HG02642 (cell line): ENCODE measurements at regions not wholly inside any gene's neighbourhood (a gene's known extent, or its start where the extent isn't known, plus 50 kb on each side); places are given as distances from the start of the nearest gene placed in this dataset.
A peak's percentile ranks its signal among the peaks of the same experiment; 100 is the strongest.
"Not testable (repeated sequence)": the region's sequence is repeated elsewhere in the genome, so short reads cannot be mapped to it uniquely, and the experiment has no call there.

Experiments used
- ATAC-seq: cut with Tn5 transposase; IDR thresholded peaks from one replicate; pipeline ENCODE4 v1.9.1; 2021; ENCODE audit warnings: mild to moderate bottlenecking; ENCODE audit not compliant: unreplicated experiment, poor library complexity

GRCh38 chr14:37874429-37875109 is 279.1 kb downstream of the TTC6 start:
- peak; percentile 99 for ATAC-seq

- no peak for ATAC-seq
Measured at GRCh38 chr14:37888234-37888633, 292.8 kb downstream of the TTC6 start.

- no peak for ATAC-seq
Measured at GRCh38 chr14:37889087-37889486, 293.7 kb downstream of the TTC6 start.

- no peak for ATAC-seq
Measured at GRCh38 chr14:37890095-37890494, 294.7 kb downstream of the TTC6 start.

GRCh38 chr14:37891500-37891899 is 296.1 kb downstream of the TTC6 start:
- not testable (repeated sequence) for ATAC-seq

- ATAC-seq: no peak
Measured at GRCh38 chr14:37894463-37894862, 299.0 kb downstream of the TTC6 start.

- ATAC-seq: no peak
Measured at GRCh38 chr14:37899365-37899764, 303.9 kb downstream of the TTC6 start.

- ATAC-seq: no peak
Measured at GRCh38 chr14:37900561-37900960, 305.1 kb downstream of the TTC6 start.

GRCh38 chr14:37901978-37902377 is 305.7 kb upstream of the SSTR1 start:
- ATAC-seq: no peak

GRCh38 chr14:37903343-37904191 is 304.1 kb upstream of the SSTR1 start:
- ATAC-seq: peak; percentile 58

GRCh38 chr14:37924622-37925021 is 283.1 kb upstream of the SSTR1 start:
- no peak for ATAC-seq

GRCh38 chr14:37932008-37932407 is 275.7 kb upstream of the SSTR1 start:
- no peak for ATAC-seq

GRCh38 chr14:37932481-37932880 is 275.2 kb upstream of the SSTR1 start:
- no peak for ATAC-seq

- ATAC-seq: no peak
Measured at GRCh38 chr14:37936971-37937370, 270.7 kb upstream of the SSTR1 start.

GRCh38 chr14:37939442-37940028 is 268.2 kb upstream of the SSTR1 start:
- no peak for ATAC-seq

- no peak for ATAC-seq
Measured at GRCh38 chr14:37945959-37946358, 261.7 kb upstream of the SSTR1 start.

GRCh38 chr14:37946819-37947218 is 260.9 kb upstream of the SSTR1 start:
- ATAC-seq: no peak

- ATAC-seq: no peak
Measured at GRCh38 chr14:37948266-37948665, 259.4 kb upstream of the SSTR1 start.

GRCh38 chr14:37968664-37969240 is 239.0 kb upstream of the SSTR1 start:
- ATAC-seq: no peak

- ATAC-seq: no peak
Measured at GRCh38 chr14:37969511-37969979, 238.2 kb upstream of the SSTR1 start.

GRCh38 chr14:37970696-37971095 is 237.0 kb upstream of the SSTR1 start:
- ATAC-seq: no peak
